ENCODE measurements at regions not wholly inside any gene's neighbourhood (a gene's known extent, or its start where the extent isn't known, plus 50 kb on each side); places are given as distances from the start of the nearest gene placed in this dataset.

DNA sequence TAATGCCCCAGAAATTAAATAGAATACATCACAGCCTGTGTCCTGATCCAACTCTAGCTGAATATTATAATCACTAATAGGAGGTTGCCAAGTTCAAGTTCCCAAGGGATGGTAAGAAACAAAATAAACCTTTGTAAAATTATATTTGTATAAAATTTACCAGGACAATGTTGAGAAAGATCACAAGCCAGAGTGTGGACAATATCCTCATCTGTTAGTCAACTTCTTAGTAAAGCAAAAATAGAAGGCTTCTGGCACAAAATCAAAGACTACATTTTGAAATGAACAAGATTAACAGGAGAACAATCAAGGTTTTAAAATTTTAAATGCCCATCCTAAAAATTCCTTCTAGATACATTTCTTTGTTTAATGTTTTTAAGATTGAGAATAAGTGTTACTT is 290.4 kb upstream of the HSF2 start:
- ChIA-PET POLR2A (no interaction called here), CTCF (ENCODE audit: low intra/inter-chr PET ratio, low total read pairs) (no interaction called here)
- no peak overlapping the region for H3K9ac ChIP-seq (ENCODE audit: insufficient read depth, low read depth, low read length)
- no peaks in the 10 kb centered on the region for H3K27me3 ChIP-seq (ENCODE audit: control insufficient read depth in 1 of 2, insufficient read depth in 2 of 2, low read length in 2 of 2)
- no peak overlapping the region for H3K4me3 ChIP-seq (replicated peaks in 1 of 3; ENCODE audit: insufficient read depth in 1 of 3, low read depth in 2 of 3, low read length in 3 of 3)
- no peak for DNase-seq (ENCODE audit: low spot score)
- H3K4me2 ChIP-seq (ENCODE audit: low read depth, low read length), result no peak overlapping the region
- H3K79me2 ChIP-seq (ENCODE audit: insufficient read depth, low read length), result no peaks in the 10 kb centered on the region
- no peaks in the 10 kb centered on the region for H4K20me1 ChIP-seq (ENCODE audit: insufficient read depth, low read length)
- H3K27ac ChIP-seq (ENCODE audit: extremely low read length, insufficient read depth, low read length), result no peak overlapping the region
- intact Hi-C loops (cut with micrococcal nuclease; ENCODE audit: unreplicated experiment), result no loop called here
- no peak overlapping the region for H2AFZ ChIP-seq (ENCODE audit: low read length)
- ATAC-seq, result no peak
- in situ Hi-C loops (cut with HindIII; ENCODE audit: extremely low pct_ligation_motif_present, low pct_unique_long_range_greater_than_20kb), result no loop called here
- no peaks in the 10 kb centered on the region for H3K4me1 ChIP-seq (ENCODE audit: insufficient read depth, low read length)
- no peak for FAIRE-seq
- H3K36me3 ChIP-seq (replicated peaks in 1 of 2; ENCODE audit: control insufficient read depth in 1 of 2, insufficient read depth in 2 of 2, low read length in 2 of 2), result no peaks in the 10 kb centered on the region
- no peaks in the 10 kb centered on the region for H3K9me3 ChIP-seq (ENCODE audit: low read length)
- no TSS peak for BruUV-seq (replicated peaks)
- TF ChIP-seq NFE2L2 (IDR thresholded peaks at IDR 0.05; ENCODE audit: low read length) (no peak), NBN (conservative IDR thresholded peaks at IDR 0.05) (no peak), THYN1 (CRISPR knock-in tag; IDR thresholded peaks at IDR 0.05; ENCODE audit: borderline replicate concordance, low read depth) (no peak), NCOR1 (IDR thresholded peaks at IDR 0.05; ENCODE audit: borderline replicate concordance, low read length) (no peak), ZNF432 (CRISPR knock-in tag; IDR thresholded peaks at IDR 0.05; ENCODE audit: borderline replicate concordance) (no peak), ZNF431 (CRISPR knock-in tag; IDR thresholded peaks at IDR 0.05; ENCODE audit: borderline replicate concordance, low read depth) (no peak), ATF7 (IDR thresholded peaks at IDR 0.05) (no peak), ATF7 (CRISPR knock-in tag; IDR thresholded peaks at IDR 0.05) (no peak), SMAD3 (CRISPR knock-in tag; IDR thresholded peaks at IDR 0.05) (no peak), ZNF644 (CRISPR knock-in tag; IDR thresholded peaks at IDR 0.05; ENCODE audit: low read depth) (no peak)
- TF ChIP-seq, protein P1, sequence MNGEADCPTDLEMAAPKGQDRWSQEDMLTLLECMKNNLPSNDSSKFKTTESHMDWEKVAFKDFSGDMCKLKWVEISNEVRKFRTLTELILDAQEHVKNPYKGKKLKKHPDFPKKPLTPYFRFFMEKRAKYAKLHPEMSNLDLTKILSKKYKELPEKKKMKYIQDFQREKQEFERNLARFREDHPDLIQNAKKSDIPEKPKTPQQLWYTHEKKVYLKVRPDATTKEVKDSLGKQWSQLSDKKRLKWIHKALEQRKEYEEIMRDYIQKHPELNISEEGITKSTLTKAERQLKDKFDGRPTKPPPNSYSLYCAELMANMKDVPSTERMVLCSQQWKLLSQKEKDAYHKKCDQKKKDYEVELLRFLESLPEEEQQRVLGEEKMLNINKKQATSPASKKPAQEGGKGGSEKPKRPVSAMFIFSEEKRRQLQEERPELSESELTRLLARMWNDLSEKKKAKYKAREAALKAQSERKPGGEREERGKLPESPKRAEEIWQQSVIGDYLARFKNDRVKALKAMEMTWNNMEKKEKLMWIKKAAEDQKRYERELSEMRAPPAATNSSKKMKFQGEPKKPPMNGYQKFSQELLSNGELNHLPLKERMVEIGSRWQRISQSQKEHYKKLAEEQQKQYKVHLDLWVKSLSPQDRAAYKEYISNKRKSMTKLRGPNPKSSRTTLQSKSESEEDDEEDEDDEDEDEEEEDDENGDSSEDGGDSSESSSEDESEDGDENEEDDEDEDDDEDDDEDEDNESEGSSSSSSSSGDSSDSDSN (CRISPR knock-in tag; IDR thresholded peaks at IDR 0.05), result no peak
- TF ChIP-seq, protein P2, sequence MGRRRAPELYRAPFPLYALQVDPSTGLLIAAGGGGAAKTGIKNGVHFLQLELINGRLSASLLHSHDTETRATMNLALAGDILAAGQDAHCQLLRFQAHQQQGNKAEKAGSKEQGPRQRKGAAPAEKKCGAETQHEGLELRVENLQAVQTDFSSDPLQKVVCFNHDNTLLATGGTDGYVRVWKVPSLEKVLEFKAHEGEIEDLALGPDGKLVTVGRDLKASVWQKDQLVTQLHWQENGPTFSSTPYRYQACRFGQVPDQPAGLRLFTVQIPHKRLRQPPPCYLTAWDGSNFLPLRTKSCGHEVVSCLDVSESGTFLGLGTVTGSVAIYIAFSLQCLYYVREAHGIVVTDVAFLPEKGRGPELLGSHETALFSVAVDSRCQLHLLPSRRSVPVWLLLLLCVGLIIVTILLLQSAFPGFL (CRISPR knock-in tag; IDR thresholded peaks at IDR 0.05), result no peak
- TF ChIP-seq, protein P3, sequence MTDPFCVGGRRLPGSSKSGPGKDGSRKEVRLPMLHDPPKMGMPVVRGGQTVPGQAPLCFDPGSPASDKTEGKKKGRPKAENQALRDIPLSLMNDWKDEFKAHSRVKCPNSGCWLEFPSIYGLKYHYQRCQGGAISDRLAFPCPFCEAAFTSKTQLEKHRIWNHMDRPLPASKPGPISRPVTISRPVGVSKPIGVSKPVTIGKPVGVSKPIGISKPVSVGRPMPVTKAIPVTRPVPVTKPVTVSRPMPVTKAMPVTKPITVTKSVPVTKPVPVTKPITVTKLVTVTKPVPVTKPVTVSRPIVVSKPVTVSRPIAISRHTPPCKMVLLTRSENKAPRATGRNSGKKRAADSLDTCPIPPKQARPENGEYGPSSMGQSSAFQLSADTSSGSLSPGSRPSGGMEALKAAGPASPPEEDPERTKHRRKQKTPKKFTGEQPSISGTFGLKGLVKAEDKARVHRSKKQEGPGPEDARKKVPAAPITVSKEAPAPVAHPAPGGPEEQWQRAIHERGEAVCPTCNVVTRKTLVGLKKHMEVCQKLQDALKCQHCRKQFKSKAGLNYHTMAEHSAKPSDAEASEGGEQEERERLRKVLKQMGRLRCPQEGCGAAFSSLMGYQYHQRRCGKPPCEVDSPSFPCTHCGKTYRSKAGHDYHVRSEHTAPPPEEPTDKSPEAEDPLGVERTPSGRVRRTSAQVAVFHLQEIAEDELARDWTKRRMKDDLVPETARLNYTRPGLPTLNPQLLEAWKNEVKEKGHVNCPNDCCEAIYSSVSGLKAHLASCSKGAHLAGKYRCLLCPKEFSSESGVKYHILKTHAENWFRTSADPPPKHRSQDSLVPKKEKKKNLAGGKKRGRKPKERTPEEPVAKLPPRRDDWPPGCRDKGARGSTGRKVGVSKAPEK (CRISPR knock-in tag; IDR thresholded peaks at IDR 0.05; ENCODE audit: borderline replicate concordance), result no peak
- TF ChIP-seq, protein P4, sequence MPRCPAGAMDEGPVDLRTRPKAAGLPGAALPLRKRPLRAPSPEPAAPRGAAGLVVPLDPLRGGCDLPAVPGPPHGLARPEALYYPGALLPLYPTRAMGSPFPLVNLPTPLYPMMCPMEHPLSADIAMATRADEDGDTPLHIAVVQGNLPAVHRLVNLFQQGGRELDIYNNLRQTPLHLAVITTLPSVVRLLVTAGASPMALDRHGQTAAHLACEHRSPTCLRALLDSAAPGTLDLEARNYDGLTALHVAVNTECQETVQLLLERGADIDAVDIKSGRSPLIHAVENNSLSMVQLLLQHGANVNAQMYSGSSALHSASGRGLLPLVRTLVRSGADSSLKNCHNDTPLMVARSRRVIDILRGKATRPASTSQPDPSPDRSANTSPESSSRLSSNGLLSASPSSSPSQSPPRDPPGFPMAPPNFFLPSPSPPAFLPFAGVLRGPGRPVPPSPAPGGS (CRISPR knock-in tag; IDR thresholded peaks at IDR 0.05), result no peak
- TF ChIP-seq, protein P5, sequence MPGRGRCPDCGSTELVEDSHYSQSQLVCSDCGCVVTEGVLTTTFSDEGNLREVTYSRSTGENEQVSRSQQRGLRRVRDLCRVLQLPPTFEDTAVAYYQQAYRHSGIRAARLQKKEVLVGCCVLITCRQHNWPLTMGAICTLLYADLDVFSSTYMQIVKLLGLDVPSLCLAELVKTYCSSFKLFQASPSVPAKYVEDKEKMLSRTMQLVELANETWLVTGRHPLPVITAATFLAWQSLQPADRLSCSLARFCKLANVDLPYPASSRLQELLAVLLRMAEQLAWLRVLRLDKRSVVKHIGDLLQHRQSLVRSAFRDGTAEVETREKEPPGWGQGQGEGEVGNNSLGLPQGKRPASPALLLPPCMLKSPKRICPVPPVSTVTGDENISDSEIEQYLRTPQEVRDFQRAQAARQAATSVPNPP (CRISPR knock-in tag; IDR thresholded peaks at IDR 0.05), result no peak
- TF ChIP-seq, protein P6, sequence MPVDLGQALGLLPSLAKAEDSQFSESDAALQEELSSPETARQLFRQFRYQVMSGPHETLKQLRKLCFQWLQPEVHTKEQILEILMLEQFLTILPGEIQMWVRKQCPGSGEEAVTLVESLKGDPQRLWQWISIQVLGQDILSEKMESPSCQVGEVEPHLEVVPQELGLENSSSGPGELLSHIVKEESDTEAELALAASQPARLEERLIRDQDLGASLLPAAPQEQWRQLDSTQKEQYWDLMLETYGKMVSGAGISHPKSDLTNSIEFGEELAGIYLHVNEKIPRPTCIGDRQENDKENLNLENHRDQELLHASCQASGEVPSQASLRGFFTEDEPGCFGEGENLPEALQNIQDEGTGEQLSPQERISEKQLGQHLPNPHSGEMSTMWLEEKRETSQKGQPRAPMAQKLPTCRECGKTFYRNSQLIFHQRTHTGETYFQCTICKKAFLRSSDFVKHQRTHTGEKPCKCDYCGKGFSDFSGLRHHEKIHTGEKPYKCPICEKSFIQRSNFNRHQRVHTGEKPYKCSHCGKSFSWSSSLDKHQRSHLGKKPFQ (CRISPR knock-in tag; IDR thresholded peaks at IDR 0.05; ENCODE audit: insufficient replicate concordance), result no peak
